ENCODE measurements at regions not wholly inside any gene's neighbourhood (a gene's known extent, or its start where the extent isn't known, plus 50 kb on each side); places are given as distances from the start of the nearest gene placed in this dataset.

DNA sequence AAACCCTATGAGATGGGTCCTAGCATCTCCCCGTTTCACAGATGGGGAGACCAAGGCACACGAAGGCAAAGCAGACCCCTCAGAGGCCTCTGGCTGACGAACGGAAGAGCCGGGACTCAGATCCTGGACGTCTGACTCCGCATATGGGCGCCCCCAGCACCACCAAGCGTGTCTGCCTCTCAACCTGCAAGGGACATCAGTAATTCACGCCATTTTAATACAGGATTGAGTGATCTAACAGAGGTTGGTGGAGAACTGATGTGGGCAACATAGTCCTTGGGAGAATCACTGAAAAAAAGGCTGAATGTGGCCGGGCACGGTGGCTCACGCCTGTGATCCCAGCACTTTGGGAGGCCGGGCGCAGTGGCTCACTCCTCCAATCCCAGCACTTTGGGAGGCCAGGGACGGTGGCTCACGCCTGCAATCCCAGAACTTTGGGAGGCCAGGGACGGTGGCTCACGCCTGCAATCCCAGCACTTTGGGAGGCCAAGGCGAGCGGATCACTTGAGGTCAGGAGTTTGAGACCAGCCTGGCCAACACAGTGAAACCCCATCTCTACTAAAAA is 206.6 kb downstream of the DLL1 start:
- FAIRE-seq (no peak), DNase-seq (ENCODE audit: low read depth) (no peak)
- peaks cover 8% of the 10 kb centered on the region for H3K27me3 ChIP-seq (ENCODE audit: control insufficient read depth, insufficient read depth, low read length)
- TF ChIP-seq, protein P1, sequence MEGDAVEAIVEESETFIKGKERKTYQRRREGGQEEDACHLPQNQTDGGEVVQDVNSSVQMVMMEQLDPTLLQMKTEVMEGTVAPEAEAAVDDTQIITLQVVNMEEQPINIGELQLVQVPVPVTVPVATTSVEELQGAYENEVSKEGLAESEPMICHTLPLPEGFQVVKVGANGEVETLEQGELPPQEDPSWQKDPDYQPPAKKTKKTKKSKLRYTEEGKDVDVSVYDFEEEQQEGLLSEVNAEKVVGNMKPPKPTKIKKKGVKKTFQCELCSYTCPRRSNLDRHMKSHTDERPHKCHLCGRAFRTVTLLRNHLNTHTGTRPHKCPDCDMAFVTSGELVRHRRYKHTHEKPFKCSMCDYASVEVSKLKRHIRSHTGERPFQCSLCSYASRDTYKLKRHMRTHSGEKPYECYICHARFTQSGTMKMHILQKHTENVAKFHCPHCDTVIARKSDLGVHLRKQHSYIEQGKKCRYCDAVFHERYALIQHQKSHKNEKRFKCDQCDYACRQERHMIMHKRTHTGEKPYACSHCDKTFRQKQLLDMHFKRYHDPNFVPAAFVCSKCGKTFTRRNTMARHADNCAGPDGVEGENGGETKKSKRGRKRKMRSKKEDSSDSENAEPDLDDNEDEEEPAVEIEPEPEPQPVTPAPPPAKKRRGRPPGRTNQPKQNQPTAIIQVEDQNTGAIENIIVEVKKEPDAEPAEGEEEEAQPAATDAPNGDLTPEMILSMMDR (IDR thresholded peaks at IDR 0.05; ENCODE audit: insufficient read depth, low read length, severe bottlenecking), result no peak
- H3K4me3 ChIP-seq (ENCODE audit: low read depth, low read length), result no peak overlapping the region
- H3K36me3 ChIP-seq (ENCODE audit: control insufficient read depth, insufficient read depth, low read length), result no peaks in the 10 kb centered on the region

DNA sequence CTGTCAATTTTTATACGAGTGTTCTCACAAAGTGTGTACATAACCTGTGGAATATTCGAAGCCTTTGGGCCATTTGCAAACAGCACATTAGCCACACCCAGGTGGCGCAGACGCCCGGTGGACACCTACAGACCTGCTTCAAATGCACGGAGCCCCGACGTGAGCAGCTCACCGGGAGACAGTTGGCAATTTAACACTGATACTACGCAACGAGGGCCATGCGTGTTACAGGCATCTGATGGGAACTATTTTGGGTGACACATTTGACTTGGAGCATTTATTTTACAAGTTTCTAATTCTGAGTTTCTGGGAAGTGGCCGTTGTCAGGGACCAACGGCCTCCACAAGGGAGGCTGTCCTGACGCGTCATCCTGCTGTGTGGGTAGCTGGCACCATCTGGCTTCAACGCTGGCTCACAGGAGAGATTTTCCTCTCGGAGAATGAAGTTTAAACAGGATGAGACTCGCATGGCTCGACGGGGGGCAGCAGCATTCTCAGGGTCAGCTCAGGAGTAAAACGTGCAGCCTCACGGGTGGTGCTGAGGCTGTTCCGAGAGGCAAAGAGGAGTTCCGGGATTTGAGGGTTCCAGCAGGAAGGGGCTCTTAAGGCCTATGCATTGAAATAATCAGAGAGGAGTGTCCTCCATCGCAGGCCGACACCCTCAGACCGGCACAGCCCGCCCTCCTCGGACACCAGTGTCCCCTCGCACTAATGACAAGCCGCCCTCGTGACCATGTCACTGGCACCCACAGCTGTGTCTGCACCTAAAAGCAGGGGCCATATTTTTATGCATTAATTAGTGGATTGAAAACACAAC is 207.4 kb downstream of the DLL1 start:
- TF ChIP-seq, protein P1 (IDR thresholded peaks at IDR 0.05; ENCODE audit: insufficient read depth, low read length, severe bottlenecking), result no peak
- FAIRE-seq (no peak), DNase-seq (ENCODE audit: low read depth) (no peak)
- no peaks in the 10 kb centered on the region for H3K36me3 ChIP-seq (ENCODE audit: control insufficient read depth, insufficient read depth, low read length)
- no peak overlapping the region for H3K4me3 ChIP-seq (ENCODE audit: low read depth, low read length)
- peaks cover 8% of the 10 kb centered on the region for H3K27me3 ChIP-seq (ENCODE audit: control insufficient read depth, insufficient read depth, low read length)

DNA sequence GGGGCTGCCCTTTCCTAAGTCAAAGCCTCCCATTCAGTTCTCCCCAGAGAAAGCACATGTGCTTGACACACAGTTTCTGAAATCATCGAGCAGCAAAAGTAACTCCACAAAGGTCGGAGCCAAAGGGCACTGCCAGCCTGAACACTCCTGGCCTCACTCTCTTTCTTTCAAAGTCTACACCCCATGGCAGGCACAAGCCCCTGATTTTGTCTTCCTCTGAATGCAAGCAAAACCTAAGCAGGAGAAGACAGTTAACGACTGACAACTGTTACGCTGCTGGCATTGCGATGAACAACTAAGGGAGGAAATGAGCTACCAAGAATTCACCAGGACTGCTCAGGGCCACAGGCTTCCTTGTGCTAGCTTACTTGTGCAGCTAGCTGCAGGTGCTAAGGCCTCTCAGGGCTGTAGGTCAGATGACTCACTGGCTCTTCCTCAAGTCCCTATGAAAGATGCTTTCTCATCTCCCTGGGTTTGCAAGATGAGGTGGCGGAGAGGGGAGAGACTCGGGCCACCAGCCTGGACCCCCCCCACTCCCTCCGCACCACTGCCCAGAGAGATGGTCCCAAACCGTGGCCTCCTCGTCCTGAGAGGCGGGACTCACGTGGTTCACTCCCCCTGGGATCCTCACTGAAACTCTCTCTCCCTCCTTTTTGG is 208.2 kb downstream of the DLL1 start:
- DNase-seq (ENCODE audit: low read depth) (peak; percentile 12), FAIRE-seq (no peak)
- no peak overlapping the region for H3K4me3 ChIP-seq (ENCODE audit: low read depth, low read length)
- H3K27me3 ChIP-seq (ENCODE audit: control insufficient read depth, insufficient read depth, low read length), result peaks cover 8% of the 10 kb centered on the region
- TF ChIP-seq, protein P1 (IDR thresholded peaks at IDR 0.05; ENCODE audit: insufficient read depth, low read length, severe bottlenecking), result no peak
- H3K36me3 ChIP-seq (ENCODE audit: control insufficient read depth, insufficient read depth, low read length), result no peaks in the 10 kb centered on the region

DNA sequence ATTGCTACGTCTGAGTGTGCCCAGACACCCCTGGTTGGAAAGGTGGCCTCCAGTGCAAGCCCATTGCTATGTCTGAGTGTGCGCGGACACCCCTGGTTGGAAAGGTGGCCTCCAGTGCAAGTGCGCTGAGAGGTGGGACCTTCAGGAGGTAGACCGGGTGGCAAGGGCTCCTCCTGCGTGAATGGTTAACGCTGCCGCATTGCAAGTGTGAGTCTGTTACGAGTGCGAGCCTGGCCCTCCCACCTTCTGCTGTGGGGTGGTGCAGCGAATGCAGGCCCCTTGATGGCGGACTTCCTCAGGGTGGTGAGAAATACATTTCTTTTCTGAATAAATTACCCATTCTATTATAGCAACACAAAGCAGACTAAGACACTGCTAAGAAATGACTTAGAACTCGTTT is 208.8 kb downstream of the DLL1 start:
- Histone ChIP-seq H3K4me3 (ENCODE audit: low read depth, low read length) (no peak overlapping the region), H3K36me3 (ENCODE audit: control insufficient read depth, insufficient read depth, low read length) (no peaks in the 10 kb centered on the region), H3K27me3 (ENCODE audit: control insufficient read depth, insufficient read depth, low read length) (peaks cover 8% of the 10 kb centered on the region)
- TF ChIP-seq, protein P1 (IDR thresholded peaks at IDR 0.05; ENCODE audit: insufficient read depth, low read length, severe bottlenecking), result no peak
- DNase-seq (ENCODE audit: low read depth), result no peak
- no peak for FAIRE-seq

DNA sequence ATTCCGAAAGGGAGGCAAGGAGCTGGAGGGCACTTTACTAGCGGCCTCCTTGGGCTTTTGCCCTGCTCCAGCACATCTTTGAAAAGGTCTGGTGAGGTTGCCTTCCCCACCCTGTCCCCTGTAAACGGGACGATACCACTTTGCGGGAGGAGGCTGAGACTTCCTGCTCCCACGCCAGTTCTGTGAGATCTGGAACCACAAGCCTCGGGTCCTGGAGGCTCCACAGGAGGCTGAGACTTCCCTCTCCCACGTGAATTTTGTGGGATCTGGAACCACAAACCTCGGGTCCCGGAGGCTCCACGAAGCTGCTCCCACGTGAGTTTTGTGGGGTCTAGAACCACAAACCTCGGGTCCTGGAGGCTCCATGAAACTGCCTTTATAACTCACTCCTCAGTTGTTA is 209.3 kb downstream of the DLL1 start:
- TF ChIP-seq, protein P1 (IDR thresholded peaks at IDR 0.05; ENCODE audit: insufficient read depth, low read length, severe bottlenecking), result no peak
- Histone ChIP-seq H3K27me3 (ENCODE audit: control insufficient read depth, insufficient read depth, low read length) (peaks cover 8% of the 10 kb centered on the region), H3K4me3 (ENCODE audit: low read depth, low read length) (no peak overlapping the region), H3K36me3 (ENCODE audit: control insufficient read depth, insufficient read depth, low read length) (no peaks in the 10 kb centered on the region)
- DNase-seq (ENCODE audit: low read depth) (no peak), FAIRE-seq (no peak)
